SU-DHL-6 (cell line): ENCODE measurements at regions not wholly inside any gene's neighbourhood (a gene's known extent, or its start where the extent isn't known, plus 50 kb on each side); places are given as distances from the start of the nearest gene placed in this dataset.

Source experiments
- H2AFZ ChIP-seq: fragments of 200-600 bp; sonication (generic); 2 replicates; pipeline ENCODE4 v1.6.1; 2014; ENCODE audit warnings: low read depth, mild to moderate bottlenecking, moderate library complexity, mixed read lengths, antibody characterized with exemption, low read length; ENCODE audit not compliant: severe bottlenecking
- H3F3A ChIP-seq: fragments of 200-600 bp; shearing (Covaris generic); 2 replicates; pipeline ENCODE4 v1.6.0; 2016; ENCODE audit warnings: antibody characterized with exemption, mild to moderate bottlenecking; ENCODE audit not compliant: insufficient read depth
- H3K27ac ChIP-seq: fragments of 200-600 bp; sonication (generic); 2 replicates; pipeline ENCODE4 v1.5.1; 2016; ENCODE audit warnings: low read depth, mild to moderate bottlenecking, low read length, moderate library complexity, mixed read lengths
- H3K27me3 ChIP-seq: fragments of 200-600 bp; sonication (generic), shearing (Covaris generic); 2 replicates; pipeline ENCODE4 v1.6.0; 2014; ENCODE audit warnings: mild to moderate bottlenecking, low read length
- H3K36me3 ChIP-seq: fragments of 200-600 bp; sonication (generic); 2 replicates; pipeline ENCODE4 v1.6.1; 2014; ENCODE audit warnings: mild to moderate bottlenecking, low read length, mixed read lengths
- H3K4me2 ChIP-seq: fragments of 300-600, 200-600 bp; shearing (Covaris generic), sonication (generic); 2 replicates; pipeline ENCODE4 v1.6.0; 2014; ENCODE audit warnings: low read length, low read depth, mild to moderate bottlenecking; ENCODE audit not compliant: poor library complexity, severe bottlenecking
- H3K4me3 ChIP-seq: fragments of 200-600 bp; sonication (generic); 2 replicates; pipeline ENCODE4 v1.5.1; 2014; ENCODE audit warnings: antibody characterized with exemption, low read length, mild to moderate bottlenecking, mixed read lengths; ENCODE audit not compliant: insufficient read depth, poor library complexity, severe bottlenecking
- H3K79me2 ChIP-seq: fragments of 200-600 bp; sonication (generic); 2 replicates; pipeline ENCODE4 v1.6.1; 2014; ENCODE audit warnings: mild to moderate bottlenecking, low read length, moderate library complexity; ENCODE audit not compliant: insufficient read depth
- H3K9ac ChIP-seq: fragments of 200-600 bp; sonication (generic); 2 replicates; pipeline ENCODE4 v1.7.0; 2014; ENCODE audit warnings: mild to moderate bottlenecking, low read length
- H3K9me2 ChIP-seq: fragments of 200-600 bp; sonication (generic); replicated peaks from 2 replicates; pipeline ENCODE4 v1.6.1; 2014; ENCODE audit warnings: low read length; ENCODE audit not compliant: insufficient read depth
- H3K9me3 ChIP-seq: fragments of 200-600 bp; sonication (generic); 2 replicates; pipeline ENCODE4 v1.6.1; 2014; ENCODE audit warnings: low read length, mixed read lengths; ENCODE audit not compliant: insufficient read depth
- H4K20me1 ChIP-seq: fragments of 200-600 bp; sonication (generic); 2 replicates; pipeline ENCODE4 v1.6.1; 2014; ENCODE audit warnings: low read depth, mild to moderate bottlenecking, antibody characterized with exemption, low read length, moderate library complexity, mixed read lengths
- EZH2phosphoT487 ChIP-seq: fragments of 200-600 bp; sonication (generic), shearing (Covaris generic); conservative IDR thresholded peaks from 2 replicates; pipeline ENCODE4 v1.6.1; 2018; ENCODE audit warnings: mild to moderate bottlenecking, antibody characterized with exemption, low read length, moderate library complexity, mixed read lengths
- TF ChIP-seq, protein P1 (sequence below): fragments of 200-600 bp; sonication (generic); IDR thresholded peaks from one replicate; pipeline ENCODE4 v1.5.1; 2017; ENCODE audit warnings: antibody characterized with exemption, mild to moderate bottlenecking, low read length, moderate library complexity; ENCODE audit not compliant: insufficient read depth, poor library complexity, severe bottlenecking

DNA sequence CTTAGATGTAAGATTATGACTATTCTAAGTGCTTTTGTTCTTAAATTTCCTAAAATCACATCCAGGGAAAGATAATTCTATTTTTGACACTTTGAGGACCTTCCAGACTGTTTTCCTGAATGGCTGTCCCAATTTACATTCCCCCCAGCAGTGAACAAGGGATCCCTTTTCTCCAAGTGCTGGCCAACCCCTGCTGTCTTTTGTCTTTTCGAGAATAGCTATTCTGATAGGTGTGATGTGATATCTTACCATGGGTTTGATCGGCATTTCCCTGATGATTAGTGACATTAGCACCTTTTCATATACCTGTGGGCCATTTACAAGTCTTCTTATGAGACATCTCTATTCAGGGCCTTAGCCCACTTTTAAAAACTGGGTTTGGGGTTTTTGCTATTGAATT, 526.7 kb upstream of the FZD8 start:
- Histone ChIP-seq H3K9me3 (no peaks in the 10 kb centered on the region), H3K79me2 (no peaks in the 10 kb centered on the region), H3K27ac (no peak overlapping the region), H3K4me2 (no peak overlapping the region), H3K27me3 (no peaks in the 10 kb centered on the region), H4K20me1 (no peaks in the 10 kb centered on the region), H3K9me2 (no peaks in the 10 kb centered on the region), H3K4me3 (no peak overlapping the region), H3K9ac (no peak overlapping the region), H3K36me3 (no peaks in the 10 kb centered on the region), H2AFZ (no peak overlapping the region), H3F3A (no peaks in the 10 kb centered on the region)
- TF ChIP-seq, protein P1, sequence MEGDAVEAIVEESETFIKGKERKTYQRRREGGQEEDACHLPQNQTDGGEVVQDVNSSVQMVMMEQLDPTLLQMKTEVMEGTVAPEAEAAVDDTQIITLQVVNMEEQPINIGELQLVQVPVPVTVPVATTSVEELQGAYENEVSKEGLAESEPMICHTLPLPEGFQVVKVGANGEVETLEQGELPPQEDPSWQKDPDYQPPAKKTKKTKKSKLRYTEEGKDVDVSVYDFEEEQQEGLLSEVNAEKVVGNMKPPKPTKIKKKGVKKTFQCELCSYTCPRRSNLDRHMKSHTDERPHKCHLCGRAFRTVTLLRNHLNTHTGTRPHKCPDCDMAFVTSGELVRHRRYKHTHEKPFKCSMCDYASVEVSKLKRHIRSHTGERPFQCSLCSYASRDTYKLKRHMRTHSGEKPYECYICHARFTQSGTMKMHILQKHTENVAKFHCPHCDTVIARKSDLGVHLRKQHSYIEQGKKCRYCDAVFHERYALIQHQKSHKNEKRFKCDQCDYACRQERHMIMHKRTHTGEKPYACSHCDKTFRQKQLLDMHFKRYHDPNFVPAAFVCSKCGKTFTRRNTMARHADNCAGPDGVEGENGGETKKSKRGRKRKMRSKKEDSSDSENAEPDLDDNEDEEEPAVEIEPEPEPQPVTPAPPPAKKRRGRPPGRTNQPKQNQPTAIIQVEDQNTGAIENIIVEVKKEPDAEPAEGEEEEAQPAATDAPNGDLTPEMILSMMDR = no peak

DNA sequence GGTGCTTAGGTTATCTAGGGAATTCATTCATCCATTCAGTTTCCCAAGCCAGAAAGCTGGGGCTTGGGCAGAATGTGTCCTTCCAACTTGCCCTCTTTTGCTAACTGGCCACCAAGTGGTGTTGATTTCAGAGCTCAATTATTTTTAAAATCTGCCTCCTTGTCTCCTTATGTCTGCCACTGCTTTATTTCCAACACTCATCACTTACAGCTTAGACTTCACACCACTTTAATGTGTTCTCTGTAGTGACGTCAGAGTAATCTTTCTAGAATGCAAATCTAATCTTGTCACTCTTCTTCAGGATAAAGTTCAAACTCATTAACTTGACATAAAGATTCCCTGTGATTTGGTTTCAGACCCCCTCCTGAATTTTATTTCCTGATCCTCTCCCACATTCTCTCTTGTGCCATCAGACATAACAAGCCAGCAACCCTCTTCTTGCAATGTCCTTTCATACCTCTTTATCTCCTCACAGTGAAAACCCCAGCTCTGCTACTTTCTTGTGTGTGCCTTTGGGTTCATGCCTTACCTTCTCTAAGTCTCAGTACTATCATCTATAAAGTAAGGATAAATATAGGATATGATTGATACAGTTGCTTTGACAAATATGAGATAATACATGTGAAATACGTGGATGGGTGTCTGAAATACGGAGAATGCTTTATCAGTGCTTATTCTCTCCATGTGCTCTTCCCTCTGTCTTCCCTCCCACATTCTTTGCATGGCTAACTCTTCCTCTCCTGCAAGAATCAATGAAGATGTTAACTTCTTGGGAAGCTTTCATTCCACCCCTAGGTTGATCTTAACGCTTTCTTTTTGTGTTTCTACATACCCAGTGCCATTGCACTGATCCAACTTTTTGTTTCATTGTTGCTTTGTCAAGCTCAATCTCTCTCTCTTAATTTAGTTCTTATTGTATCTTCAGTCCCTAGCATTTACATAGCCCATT, 522.7 kb upstream of the FZD8 start:
- TF ChIP-seq, protein P1 = no peak
- no peak for TF ChIP-seq EZH2phosphoT487

DNA sequence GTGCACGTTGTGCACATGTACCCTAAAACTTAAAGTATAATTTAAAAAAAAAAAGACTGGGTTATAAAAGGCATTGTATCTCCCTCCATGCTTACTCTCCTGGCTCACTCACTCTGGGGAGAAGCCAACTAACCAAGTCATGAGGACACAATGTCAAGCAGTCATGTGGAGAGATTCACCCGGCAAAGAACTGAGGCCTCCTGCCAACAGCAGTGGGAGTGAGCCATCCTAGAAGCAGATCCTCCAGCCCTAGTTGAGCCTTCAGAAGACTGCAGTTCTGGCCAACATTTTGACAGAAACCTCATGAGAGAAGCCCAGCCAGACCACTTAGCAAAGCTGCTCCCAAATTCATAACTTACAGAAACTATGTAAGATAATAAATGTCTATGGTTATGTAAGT, 521.7 kb upstream of the FZD8 start:
- no peaks in the 10 kb centered on the region for H3K27me3 ChIP-seq
- no peak for TF ChIP-seq EZH2phosphoT487
- TF ChIP-seq, protein P1 = no peak
- H2AFZ ChIP-seq = no peak overlapping the region
- H3K9me2 ChIP-seq = no peaks in the 10 kb centered on the region
- H3F3A ChIP-seq = no peaks in the 10 kb centered on the region
- H3K4me3 ChIP-seq = no peak overlapping the region
- no peak overlapping the region for H3K27ac ChIP-seq
- no peak overlapping the region for H3K4me2 ChIP-seq
- no peaks in the 10 kb centered on the region for H3K36me3 ChIP-seq
- no peaks in the 10 kb centered on the region for H3K79me2 ChIP-seq
- H3K9me3 ChIP-seq = no peaks in the 10 kb centered on the region
- no peak overlapping the region for H3K9ac ChIP-seq
- H4K20me1 ChIP-seq = no peaks in the 10 kb centered on the region

More for the DNA sequence above, 522.7 kb upstream of the FZD8 start:
- Histone ChIP-seq H3F3A (no peaks in the 10 kb centered on the region), H3K9ac (no peak overlapping the region), H3K9me2 (no peaks in the 10 kb centered on the region), H4K20me1 (no peaks in the 10 kb centered on the region), H3K9me3 (no peaks in the 10 kb centered on the region), H3K27me3 (no peaks in the 10 kb centered on the region), H2AFZ (no peak overlapping the region), H3K79me2 (no peaks in the 10 kb centered on the region), H3K27ac (no peak overlapping the region), H3K4me2 (no peak overlapping the region), H3K4me3 (no peak overlapping the region), H3K36me3 (no peaks in the 10 kb centered on the region)
